Hepatocyte (in vitro differentiated cells): ENCODE measurements at regions not wholly inside any gene's neighbourhood (a gene's known extent, or its start where the extent isn't known, plus 50 kb on each side); places are given as distances from the start of the nearest gene placed in this dataset.

ENCODE experiments used
- EZH2 ChIP-seq: fragments of 200-600 bp; sonication (generic); IDR thresholded peaks from 2 replicates; pipeline ENCODE4 v1.6.1; 2016; ENCODE audit warnings: antibody characterized with exemption, mild to moderate bottlenecking, borderline replicate concordance
- EZH2phosphoT487 ChIP-seq: fragments of 200-600 bp; sonication (generic); IDR thresholded peaks from one replicate; pipeline ENCODE4 v1.6.1; 2018; ENCODE audit warnings: antibody characterized with exemption, mild to moderate bottlenecking, low read depth, moderate library complexity; ENCODE audit not compliant: unreplicated experiment, severe bottlenecking
- TF ChIP-seq, protein P1 (sequence below): fragments of 200-600 bp; sonication (generic); IDR thresholded peaks from 2 replicates; pipeline ENCODE4 v1.5.1; 2016; ENCODE audit warnings: antibody characterized with exemption, mild to moderate bottlenecking; ENCODE audit not compliant: poor library complexity

DNA sequence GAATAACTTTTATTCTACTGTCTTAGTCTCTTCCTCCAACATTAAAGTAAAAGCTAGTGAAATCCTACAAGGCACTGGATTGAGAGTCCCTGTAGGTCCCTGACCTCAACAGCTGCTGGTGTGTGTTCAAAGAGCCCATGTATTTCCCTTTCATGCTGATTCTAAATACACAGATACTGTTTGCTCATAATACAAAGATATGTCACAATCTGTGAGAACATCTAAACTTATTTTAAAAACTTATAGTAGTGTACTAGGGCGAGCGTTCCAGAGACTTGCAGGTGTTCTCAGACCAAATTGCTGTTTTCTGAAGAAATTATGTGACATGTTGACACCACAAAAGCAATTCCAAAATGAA, 145.9 kb upstream of the LIPC start:
- TF ChIP-seq, protein P1, sequence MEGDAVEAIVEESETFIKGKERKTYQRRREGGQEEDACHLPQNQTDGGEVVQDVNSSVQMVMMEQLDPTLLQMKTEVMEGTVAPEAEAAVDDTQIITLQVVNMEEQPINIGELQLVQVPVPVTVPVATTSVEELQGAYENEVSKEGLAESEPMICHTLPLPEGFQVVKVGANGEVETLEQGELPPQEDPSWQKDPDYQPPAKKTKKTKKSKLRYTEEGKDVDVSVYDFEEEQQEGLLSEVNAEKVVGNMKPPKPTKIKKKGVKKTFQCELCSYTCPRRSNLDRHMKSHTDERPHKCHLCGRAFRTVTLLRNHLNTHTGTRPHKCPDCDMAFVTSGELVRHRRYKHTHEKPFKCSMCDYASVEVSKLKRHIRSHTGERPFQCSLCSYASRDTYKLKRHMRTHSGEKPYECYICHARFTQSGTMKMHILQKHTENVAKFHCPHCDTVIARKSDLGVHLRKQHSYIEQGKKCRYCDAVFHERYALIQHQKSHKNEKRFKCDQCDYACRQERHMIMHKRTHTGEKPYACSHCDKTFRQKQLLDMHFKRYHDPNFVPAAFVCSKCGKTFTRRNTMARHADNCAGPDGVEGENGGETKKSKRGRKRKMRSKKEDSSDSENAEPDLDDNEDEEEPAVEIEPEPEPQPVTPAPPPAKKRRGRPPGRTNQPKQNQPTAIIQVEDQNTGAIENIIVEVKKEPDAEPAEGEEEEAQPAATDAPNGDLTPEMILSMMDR: no peak
- TF ChIP-seq EZH2phosphoT487 (no peak), EZH2 (no peak)
